IPS-15b (cell line): ENCODE measurements at regions not wholly inside any gene's neighbourhood (a gene's known extent, or its start where the extent isn't known, plus 50 kb on each side); places are given as distances from the start of the nearest gene placed in this dataset.
"Not testable (repeated sequence)": the region's sequence is repeated elsewhere in the genome, so short reads cannot be mapped to it uniquely, and the experiment has no call there.

Source experiments
- H3K27me3 ChIP-seq: one replicate; pipeline ENCODE4 v1.6.1; 2013; ENCODE audit warnings: low read length; ENCODE audit not compliant: control insufficient read depth, insufficient read depth
- H3K36me3 ChIP-seq: one replicate; pipeline ENCODE4 v1.6.1; 2013; ENCODE audit warnings: low read length; ENCODE audit not compliant: control insufficient read depth, insufficient read depth
- H3K4me1 ChIP-seq: one replicate; pipeline ENCODE4 v1.6.1; 2013; ENCODE audit warnings: mild to moderate bottlenecking, low read length; ENCODE audit not compliant: control insufficient read depth, insufficient read depth
- H3K4me3 ChIP-seq: one replicate; pipeline ENCODE4 v1.5.1; 2013; ENCODE audit warnings: low read depth, low read length
- H3K9ac ChIP-seq: one replicate; pipeline ENCODE4 v1.6.1; 2013; ENCODE audit warnings: low read depth, mild to moderate bottlenecking, low read length
- H3K9me3 ChIP-seq: one replicate; pipeline ENCODE4 v1.6.1; 2013; ENCODE audit warnings: mild to moderate bottlenecking, low read length; ENCODE audit not compliant: control insufficient read depth, insufficient read depth

DNA sequence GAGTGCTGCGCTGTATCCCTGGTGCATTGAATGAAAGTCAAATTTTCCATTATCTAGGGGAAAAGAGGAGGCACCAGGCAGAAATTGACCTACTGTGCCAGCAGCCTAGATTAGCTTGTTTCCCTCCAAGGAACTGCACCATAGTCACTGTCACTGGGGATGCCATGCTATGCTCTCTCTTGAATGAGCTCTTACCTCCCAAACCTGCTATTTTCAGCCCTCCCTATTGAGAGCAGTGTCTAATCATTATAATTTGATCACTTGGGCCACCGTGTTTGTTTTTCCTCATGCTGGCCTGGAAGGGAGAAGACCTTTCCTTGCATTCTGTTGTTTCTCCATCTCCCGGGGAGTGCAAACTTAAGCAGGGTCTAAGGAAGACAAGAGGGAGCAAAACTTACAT is 492.9 kb downstream of the SIPA1L2 start:
- peaks cover 3% of the 10 kb centered on the region for H3K36me3 ChIP-seq
- H3K4me3 ChIP-seq: no peak overlapping the region
- no peaks in the 10 kb centered on the region for H3K27me3 ChIP-seq
- H3K9me3 ChIP-seq: no peaks in the 10 kb centered on the region
- H3K9ac ChIP-seq: no peak overlapping the region
- peaks cover 13% of the 10 kb centered on the region for H3K4me1 ChIP-seq

DNA sequence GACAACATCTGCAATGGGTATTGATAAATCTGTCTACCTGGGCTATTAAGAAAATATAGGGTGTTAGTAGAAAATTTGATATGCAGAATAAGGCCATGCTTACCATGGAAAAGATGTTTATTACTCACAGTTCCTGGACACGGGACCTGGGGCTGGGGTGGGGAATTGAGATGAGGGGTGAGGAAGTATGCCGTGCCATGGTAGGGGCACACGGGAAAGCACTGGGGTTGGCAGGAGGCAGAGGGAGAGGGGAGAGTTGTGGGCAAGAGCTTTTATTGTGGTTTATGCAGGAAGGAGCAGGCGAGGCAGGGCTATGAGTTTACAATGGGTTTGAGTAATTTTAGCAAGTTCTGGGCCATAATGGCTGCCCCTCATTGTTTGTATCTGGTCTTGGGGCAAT is 493.8 kb downstream of the SIPA1L2 start:
- Histone ChIP-seq H3K4me3 (no peak overlapping the region), H3K9ac (no peak overlapping the region), H3K36me3 (peaks cover 3% of the 10 kb centered on the region), H3K27me3 (no peaks in the 10 kb centered on the region), H3K4me1 (peaks cover 18% of the 10 kb centered on the region), H3K9me3 (no peaks in the 10 kb centered on the region)

DNA sequence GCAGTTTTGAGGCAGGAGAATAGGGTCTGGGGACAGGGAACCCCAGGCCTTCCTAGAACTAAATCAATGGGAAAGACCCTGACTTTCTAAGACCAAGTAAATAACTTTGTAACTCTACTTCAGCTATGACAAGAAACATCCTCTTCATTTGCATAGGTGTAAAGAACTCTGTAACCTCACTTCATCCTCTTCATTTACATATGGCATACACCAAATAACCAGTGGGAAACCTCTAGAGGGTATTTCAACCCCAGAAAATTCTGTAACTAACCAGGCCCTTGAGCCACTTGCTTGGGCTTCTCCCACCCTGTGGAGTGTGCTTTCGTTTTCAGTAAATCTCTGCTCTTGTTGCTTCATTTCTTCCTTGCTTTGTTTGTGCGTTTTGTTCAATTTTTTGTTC is 495.6 kb downstream of the SIPA1L2 start:
- Histone ChIP-seq H3K9me3 (no peaks in the 10 kb centered on the region), H3K27me3 (no peaks in the 10 kb centered on the region), H3K9ac (no peak overlapping the region), H3K4me3 (no peak overlapping the region), H3K36me3 (peaks cover 13% of the 10 kb centered on the region), H3K4me1 (peaks cover 20% of the 10 kb centered on the region)

DNA sequence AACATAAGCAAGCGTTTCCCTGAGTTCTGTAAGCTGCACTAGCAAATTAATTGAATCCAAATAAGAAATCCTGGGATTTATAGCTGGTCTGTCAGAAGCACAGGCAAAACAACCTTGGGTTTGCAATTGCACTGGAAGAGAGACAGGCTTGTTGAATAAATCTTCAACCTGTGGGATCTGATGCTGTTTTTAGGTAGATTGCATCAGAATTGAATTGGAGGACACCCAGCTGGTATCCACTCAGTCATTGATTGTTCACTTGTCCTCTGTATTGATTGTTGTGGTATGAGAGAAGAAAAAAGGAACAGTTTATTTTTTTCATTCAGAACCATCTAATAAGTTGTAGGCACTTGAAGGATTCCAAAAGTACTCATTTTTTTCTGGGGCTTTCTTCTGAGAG is 497.4 kb downstream of the SIPA1L2 start:
- Histone ChIP-seq H3K9ac (no peak overlapping the region), H3K4me1 (peaks cover 25% of the 10 kb centered on the region), H3K36me3 (peaks cover 13% of the 10 kb centered on the region), H3K27me3 (no peaks in the 10 kb centered on the region), H3K9me3 (no peaks in the 10 kb centered on the region), H3K4me3 (no peak overlapping the region)

DNA sequence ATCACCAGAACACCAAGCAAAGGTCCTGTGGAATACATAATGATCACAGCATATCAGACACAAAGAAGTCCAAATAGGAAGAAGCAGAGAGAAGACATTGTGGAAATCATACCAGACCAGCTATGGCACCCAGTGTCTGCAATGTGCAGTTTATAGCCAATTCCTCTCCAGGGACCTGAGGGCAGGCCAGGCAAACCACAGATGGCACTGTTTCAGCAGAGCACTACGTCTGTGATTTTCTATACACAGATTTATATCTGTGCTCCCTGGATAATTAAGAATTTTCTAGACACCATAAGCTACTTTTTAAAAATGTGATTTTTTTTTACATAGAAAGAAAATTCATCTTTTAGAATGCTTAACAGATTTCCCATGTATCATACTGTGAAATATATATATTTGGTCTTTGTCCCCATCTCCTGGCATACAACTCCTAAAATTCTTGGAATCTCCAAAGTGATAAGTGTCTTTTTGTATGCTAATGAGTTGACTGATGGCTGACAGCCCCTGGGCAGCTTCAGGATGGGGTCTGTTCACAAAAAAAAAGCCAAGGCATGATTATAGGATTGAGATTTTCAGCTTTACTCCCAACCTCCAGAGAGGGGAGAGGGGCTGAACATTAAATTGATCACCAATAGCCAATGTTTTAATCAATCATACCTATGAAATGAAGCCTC is 498.1 kb downstream of the SIPA1L2 start:
- H3K9me3 ChIP-seq: no peaks in the 10 kb centered on the region
- H3K4me1 ChIP-seq: peaks cover 22% of the 10 kb centered on the region
- H3K4me3 ChIP-seq: no peak overlapping the region
- no peak overlapping the region for H3K9ac ChIP-seq
- peaks cover 13% of the 10 kb centered on the region for H3K36me3 ChIP-seq
- H3K27me3 ChIP-seq: no peaks in the 10 kb centered on the region

DNA sequence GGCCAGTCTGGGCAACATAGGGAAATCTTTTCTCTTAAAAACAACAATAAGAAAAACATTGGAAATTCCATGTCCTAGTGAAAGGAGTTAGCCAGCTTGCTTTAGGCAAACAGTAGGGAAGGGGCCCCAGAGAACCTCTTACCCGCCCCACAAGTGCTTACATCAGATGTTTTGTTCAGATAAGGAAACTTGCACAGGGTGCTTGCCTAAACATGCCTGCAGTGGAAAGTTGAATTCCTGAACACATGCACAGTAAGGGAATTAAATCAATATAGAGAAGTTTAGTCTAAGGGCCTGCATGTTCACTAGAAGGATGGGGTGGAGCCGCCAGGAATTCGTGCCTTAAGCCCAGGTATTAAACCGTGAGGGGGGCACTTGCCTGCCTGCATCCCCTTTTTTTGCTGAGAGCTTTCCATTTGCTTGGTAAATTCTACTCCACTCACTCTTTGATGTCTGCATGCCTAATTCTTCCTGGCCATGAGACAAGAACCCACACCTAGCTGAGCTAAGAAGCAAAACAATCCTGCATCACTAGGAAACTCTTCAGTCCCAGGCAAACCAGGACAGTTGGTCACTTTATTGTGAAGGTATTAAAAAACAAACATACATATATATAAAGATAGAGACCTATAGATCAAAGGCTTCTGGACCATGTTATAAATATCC is 499.0 kb downstream of the SIPA1L2 start:
- Histone ChIP-seq H3K27me3 (no peaks in the 10 kb centered on the region), H3K9me3 (no peaks in the 10 kb centered on the region), H3K9ac (no peak overlapping the region), H3K4me3 (no peak overlapping the region), H3K4me1 (peaks cover 22% of the 10 kb centered on the region), H3K36me3 (peaks cover 16% of the 10 kb centered on the region)

DNA sequence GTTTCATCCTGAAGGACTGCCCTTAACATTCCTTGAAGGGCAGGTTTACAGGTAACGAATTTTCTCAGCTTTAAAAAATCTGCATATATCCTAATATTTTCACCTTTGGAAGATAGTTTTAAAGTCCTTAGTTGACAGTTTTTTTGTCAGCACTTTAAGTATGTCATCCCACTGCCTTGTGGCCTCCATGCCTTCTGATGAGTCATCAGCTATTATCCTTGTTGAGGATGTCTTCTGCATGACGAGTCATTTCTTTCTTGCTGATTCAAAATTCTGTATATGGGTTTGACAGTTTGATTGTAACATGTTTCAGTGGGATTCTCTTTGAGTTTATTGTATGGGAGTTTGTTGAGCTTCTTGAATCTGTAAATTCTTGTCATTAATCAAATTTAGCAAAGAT is 500.6 kb downstream of the DISC1 start:
- Histone ChIP-seq H3K27me3 (no peaks in the 10 kb centered on the region), H3K4me1 (peaks cover 13% of the 10 kb centered on the region), H3K36me3 (peaks cover 13% of the 10 kb centered on the region), H3K9ac (no peak overlapping the region), H3K9me3 (no peaks in the 10 kb centered on the region), H3K4me3 (peak overlapping the region; percentile 72)

DNA sequence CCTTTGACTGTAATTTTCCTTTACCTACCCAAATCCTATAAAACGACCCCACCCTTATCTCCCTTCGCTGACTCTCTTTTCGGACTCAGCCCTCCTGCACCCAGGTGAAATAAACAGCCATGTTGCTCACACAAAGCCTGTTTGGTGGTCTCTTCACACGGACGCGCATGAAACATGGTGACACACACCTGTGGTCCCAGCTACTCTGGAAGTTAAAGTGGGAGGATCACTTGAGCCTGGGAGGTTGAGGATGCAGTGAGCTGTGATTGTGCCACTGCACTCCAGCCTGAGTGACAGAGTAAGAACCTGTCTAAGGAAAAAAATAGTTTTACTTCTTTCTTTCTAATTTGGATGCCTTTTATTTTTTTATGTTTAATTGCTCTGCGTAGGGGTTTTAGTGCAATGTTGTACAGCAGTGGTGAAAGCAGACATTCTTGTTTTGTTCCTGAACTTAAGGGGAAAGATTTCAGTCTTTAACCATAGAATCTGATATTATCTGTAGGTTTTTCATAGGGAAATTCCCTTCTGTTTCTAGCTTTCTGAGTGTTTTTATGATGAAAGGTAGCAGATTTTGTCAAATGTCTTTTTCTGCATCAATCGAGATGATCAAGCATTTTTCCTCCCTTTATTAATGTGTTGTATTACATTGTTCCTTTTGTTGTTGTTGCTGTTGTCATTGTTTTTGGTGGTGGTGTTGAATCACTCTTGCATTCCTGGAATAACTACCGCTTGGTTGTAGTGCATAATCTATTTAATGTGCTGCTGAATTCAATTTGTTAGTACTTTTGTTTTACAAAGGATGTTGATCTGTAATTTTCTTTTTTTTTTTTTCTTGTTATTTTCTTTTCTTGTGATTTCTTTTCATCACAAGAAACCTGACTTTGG is 497.4 kb downstream of the DISC1 start:
- Histone ChIP-seq H3K9me3 (no peaks in the 10 kb centered on the region), H3K27me3 (no peaks in the 10 kb centered on the region), H3K4me3 (peak overlapping the region; percentile 72), H3K4me1 (peaks cover 4% of the 10 kb centered on the region), H3K36me3 (peaks cover 3% of the 10 kb centered on the region), H3K9ac (peak overlapping the region; percentile 79)

DNA sequence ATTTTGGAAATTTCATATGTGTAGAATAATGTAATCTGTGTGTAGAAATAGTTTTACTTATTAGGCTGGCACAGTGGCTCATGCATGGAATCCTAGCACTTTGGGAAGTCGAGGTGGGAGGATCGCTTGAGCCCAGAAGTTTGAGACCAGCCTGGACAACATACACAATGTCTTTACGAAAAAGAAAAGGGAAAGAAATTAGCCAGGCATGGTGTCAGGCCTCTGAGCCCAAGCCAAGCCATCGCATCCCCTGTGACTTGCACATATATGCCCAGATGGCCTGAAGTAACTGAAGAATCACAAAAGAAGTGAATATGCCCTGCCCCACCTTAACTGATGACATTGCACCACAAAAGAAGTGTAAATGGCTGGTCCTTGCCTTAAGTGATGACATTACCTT is 491.3 kb downstream of the DISC1 start:
- H3K36me3 ChIP-seq, H3K4me1 ChIP-seq, H3K9me3 ChIP-seq, H3K27me3 ChIP-seq: not testable (repeated sequence)
- Histone ChIP-seq H3K4me3 (peak overlapping the region; percentile 37), H3K9ac (peak overlapping the region; percentile 12)

DNA sequence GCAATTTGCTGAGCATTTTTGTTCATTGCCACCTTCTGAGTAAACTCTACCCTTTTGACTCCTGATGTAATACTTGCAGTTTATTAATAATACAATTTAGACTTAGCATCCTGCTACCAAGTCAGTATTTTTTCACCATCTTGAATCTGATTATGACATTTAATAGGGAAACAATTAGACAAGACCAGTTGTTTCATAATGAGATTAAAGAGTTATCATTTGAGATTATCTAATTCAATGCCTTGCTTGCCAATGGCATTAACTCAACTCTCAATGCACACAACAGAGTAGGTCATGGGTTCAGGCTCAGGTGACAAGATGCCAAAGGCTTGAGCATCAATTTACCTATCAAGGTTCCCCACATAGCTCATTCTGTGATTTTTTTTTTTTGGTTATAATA is 488.4 kb downstream of the DISC1 start:
- H3K4me3 ChIP-seq: no peak overlapping the region
- H3K27me3 ChIP-seq: no peaks in the 10 kb centered on the region
- H3K9ac ChIP-seq: no peak overlapping the region
- no peaks in the 10 kb centered on the region for H3K36me3 ChIP-seq
- peaks cover 17% of the 10 kb centered on the region for H3K4me1 ChIP-seq
- no peaks in the 10 kb centered on the region for H3K9me3 ChIP-seq

DNA sequence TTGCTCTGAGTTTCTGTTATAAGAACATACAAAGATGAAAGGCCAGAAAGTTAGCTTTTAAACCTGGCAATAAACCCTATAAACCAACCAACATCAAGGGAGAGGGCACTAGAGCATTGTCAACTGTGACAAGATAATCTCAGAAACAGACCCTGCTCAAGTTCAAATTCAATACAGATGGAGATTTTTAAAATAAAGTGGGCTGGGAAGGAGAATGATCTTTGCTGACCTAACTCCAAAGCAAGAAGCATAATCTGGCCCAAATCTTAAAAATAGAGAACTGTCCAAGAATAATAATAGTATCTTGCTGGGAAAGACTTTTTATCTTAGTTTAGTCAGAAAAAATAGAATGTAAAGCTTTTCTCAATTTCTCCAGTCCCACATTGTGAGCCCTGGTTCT is 485.5 kb downstream of the DISC1 start:
- Histone ChIP-seq H3K4me3 (no peak overlapping the region), H3K36me3 (no peaks in the 10 kb centered on the region), H3K9me3 (no peaks in the 10 kb centered on the region), H3K27me3 (no peaks in the 10 kb centered on the region), H3K9ac (no peak overlapping the region), H3K4me1 (peaks cover 11% of the 10 kb centered on the region)
